HEK293 (cell line): ENCODE measurements at regions not wholly inside any gene's neighbourhood (a gene's known extent, or its start where the extent isn't known, plus 50 kb on each side); places are given as distances from the start of the nearest gene placed in this dataset.

Experiments
- CTCF ChIA-PET: fragments of 350-600 bp; formaldehyde crosslinking; extraction: SDS; loops from one replicate; lab custom pipeline; 2021; ENCODE audit warnings: antibody characterized with exemption; lab: Yijun Ruan, JAX
- POLR2A ChIA-PET: fragments of 300-600 bp; formaldehyde crosslinking; extraction: SDS; loops from one replicate; lab custom pipeline; 2020; ENCODE audit warnings: antibody characterized with exemption, inconsistent platforms; lab: Yijun Ruan, JAX
- H3K27ac ChIP-seq: fragments of 200-500 bp; sonication (Bioruptor generic); 2 replicates; pipeline ENCODE4 v1.5.1; 2014; ENCODE audit warnings: low read depth, low read length, control low read depth, inconsistent platforms; ENCODE audit errors: extremely low read depth
- H3K36me3 ChIP-seq, 2 experiments: fragments of 200-500 bp in 1 of 2; sonication (Bioruptor generic) in 1 of 2; 1 replicate in 1 of 2; 2 replicates in 1 of 2; pipeline ENCODE4 v1.5.1; 2014 to 2017; ENCODE audit warnings: inconsistent platforms in 2 of 2, low read length in 2 of 2; ENCODE audit not compliant: control insufficient read depth in 2 of 2, insufficient read depth in 1 of 2
- H3K4me1 ChIP-seq: fragments of 200-500 bp; sonication (Bioruptor generic); 2 replicates; pipeline ENCODE4 v1.5.1; 2014; ENCODE audit warnings: mild to moderate bottlenecking, low read length, inconsistent platforms; ENCODE audit not compliant: control insufficient read depth, insufficient read depth
- H3K4me3 ChIP-seq: 2 replicates; pipeline ENCODE4 v1.5.1; 2011; ENCODE audit warnings: low read depth, mild to moderate bottlenecking, control low read depth, low read length, moderate library complexity
- H3K9me3 ChIP-seq: fragments of 200-500 bp; sonication (Bioruptor generic); 2 replicates; pipeline ENCODE4 v1.5.1; 2014; ENCODE audit warnings: low read depth, low read length, inconsistent platforms; ENCODE audit not compliant: control insufficient read depth, insufficient read depth
- AEBP2 ChIP-seq: fragments of 450-650 bp; formaldehyde crosslinking; IDR thresholded peaks from 2 replicates; pipeline ENCODE4 v1.5.1; 2016; ENCODE audit warnings: missing biosample characterization, missing genetic modification characterization, borderline replicate concordance
- KLF10 ChIP-seq: fragments of 450-650 bp; IDR thresholded peaks from 2 replicates; pipeline ENCODE4 v1.5.1; 2018; ENCODE audit warnings: missing biosample characterization, mild to moderate bottlenecking, missing genetic modification characterization
- MYNN ChIP-seq: fragments of 450-650 bp; formaldehyde crosslinking; IDR thresholded peaks from 2 replicates; pipeline ENCODE4 v1.5.1; 2016; ENCODE audit warnings: missing biosample characterization, missing genetic modification characterization, borderline replicate concordance
- PRDM1 ChIP-seq: fragments of 450-650 bp; formaldehyde crosslinking; IDR thresholded peaks from 2 replicates; pipeline ENCODE4; 2016; ENCODE audit warnings: missing biosample characterization, missing genetic modification characterization
- RBAK ChIP-seq: fragments of 450-650 bp; formaldehyde crosslinking; IDR thresholded peaks from 2 replicates; pipeline ENCODE4 v1.5.1; 2016; ENCODE audit warnings: missing biosample characterization, missing genetic modification characterization
- SP3 ChIP-seq: fragments of 450-650 bp; formaldehyde crosslinking; IDR thresholded peaks from 2 replicates; pipeline ENCODE4 v1.5.1; 2016; ENCODE audit warnings: missing biosample characterization, missing genetic modification characterization
- ZBTB1 ChIP-seq: fragments of 450-650 bp; formaldehyde crosslinking; IDR thresholded peaks from 2 replicates; pipeline ENCODE4 v1.5.1; 2016; ENCODE audit warnings: missing biosample characterization, missing genetic modification characterization
- ZFHX2 ChIP-seq: fragments of 450-650 bp; formaldehyde crosslinking; conservative IDR thresholded peaks from 2 replicates; pipeline ENCODE4 v1.5.1; 2016; ENCODE audit warnings: missing biosample characterization, missing genetic modification characterization
- ZIC2 ChIP-seq: fragments of 450-650 bp; formaldehyde crosslinking; IDR thresholded peaks from 2 replicates; pipeline ENCODE4 v1.5.1; 2016; ENCODE audit warnings: missing biosample characterization, missing genetic modification characterization
- ZNF211 ChIP-seq: fragments of 450-650 bp; formaldehyde crosslinking; IDR thresholded peaks from 2 replicates; pipeline ENCODE4 v1.5.1; 2016; ENCODE audit warnings: low read depth, missing biosample characterization, missing genetic modification characterization
- ZNF23 ChIP-seq: fragments of 450-650 bp; formaldehyde crosslinking; IDR thresholded peaks from 2 replicates; pipeline ENCODE4 v1.5.1; 2016; ENCODE audit warnings: missing biosample characterization, missing genetic modification characterization, borderline replicate concordance
- ZNF280C ChIP-seq: fragments of 450-650 bp; formaldehyde crosslinking; IDR thresholded peaks from 2 replicates; pipeline ENCODE4 v1.5.1; 2016; ENCODE audit warnings: missing biosample characterization, missing genetic modification characterization
- ZNF354C ChIP-seq: fragments of 450-650 bp; formaldehyde crosslinking; IDR thresholded peaks from 2 replicates; pipeline ENCODE4 v1.5.1; 2016; ENCODE audit warnings: missing biosample characterization, missing genetic modification characterization, low read depth, borderline replicate concordance
- ZNF366 ChIP-seq: fragments of 450-650 bp; formaldehyde crosslinking; conservative IDR thresholded peaks from 2 replicates; pipeline ENCODE4 v1.5.1; 2016; ENCODE audit warnings: missing biosample characterization, missing genetic modification characterization
- ZNF391 ChIP-seq: fragments of 450-650 bp; formaldehyde crosslinking; IDR thresholded peaks from 2 replicates; pipeline ENCODE4 v1.5.1; 2016; ENCODE audit warnings: low read depth, missing biosample characterization, missing genetic modification characterization, borderline replicate concordance
- ZNF426 ChIP-seq: fragments of 450-650 bp; formaldehyde crosslinking; IDR thresholded peaks from 2 replicates; pipeline ENCODE4 v1.5.1; 2017; ENCODE audit warnings: missing biosample characterization, missing genetic modification characterization, mild to moderate bottlenecking, inconsistent platforms, moderate library complexity
- ZNF501 ChIP-seq: fragments of 450-650 bp; formaldehyde crosslinking; IDR thresholded peaks from 2 replicates; pipeline ENCODE4 v1.5.1; 2016; ENCODE audit warnings: missing biosample characterization, missing genetic modification characterization
- ZNF530 ChIP-seq: fragments of 450-650 bp; formaldehyde crosslinking; IDR thresholded peaks from 2 replicates; pipeline ENCODE4 v1.5.1; 2016; ENCODE audit warnings: low read depth, missing biosample characterization, missing genetic modification characterization
- ZNF660 ChIP-seq: fragments of 450-650 bp; IDR thresholded peaks from 2 replicates; pipeline ENCODE4 v1.5.1; 2018; ENCODE audit warnings: missing biosample characterization, mild to moderate bottlenecking, missing genetic modification characterization
- ZNF747 ChIP-seq: fragments of 450-650 bp; formaldehyde crosslinking; IDR thresholded peaks from 2 replicates; pipeline ENCODE4 v1.5.1; 2016; ENCODE audit warnings: missing biosample characterization, missing genetic modification characterization
- TF ChIP-seq, protein P1 (sequence below): fragments of 450-650 bp; formaldehyde crosslinking; IDR thresholded peaks from 2 replicates; pipeline ENCODE4 v1.5.1; 2016; ENCODE audit warnings: missing biosample characterization, missing genetic modification characterization
- TF ChIP-seq, protein P2 (sequence below): fragments of 450-650 bp; formaldehyde crosslinking; IDR thresholded peaks from 2 replicates; pipeline ENCODE4 v1.5.1; 2016; ENCODE audit warnings: missing biosample characterization, missing genetic modification characterization
- TF ChIP-seq, protein P3 (sequence below): fragments of 450-650 bp; formaldehyde crosslinking; IDR thresholded peaks from 2 replicates; pipeline ENCODE4 v1.5.1; 2016; ENCODE audit warnings: missing biosample characterization, missing genetic modification characterization

DNA sequence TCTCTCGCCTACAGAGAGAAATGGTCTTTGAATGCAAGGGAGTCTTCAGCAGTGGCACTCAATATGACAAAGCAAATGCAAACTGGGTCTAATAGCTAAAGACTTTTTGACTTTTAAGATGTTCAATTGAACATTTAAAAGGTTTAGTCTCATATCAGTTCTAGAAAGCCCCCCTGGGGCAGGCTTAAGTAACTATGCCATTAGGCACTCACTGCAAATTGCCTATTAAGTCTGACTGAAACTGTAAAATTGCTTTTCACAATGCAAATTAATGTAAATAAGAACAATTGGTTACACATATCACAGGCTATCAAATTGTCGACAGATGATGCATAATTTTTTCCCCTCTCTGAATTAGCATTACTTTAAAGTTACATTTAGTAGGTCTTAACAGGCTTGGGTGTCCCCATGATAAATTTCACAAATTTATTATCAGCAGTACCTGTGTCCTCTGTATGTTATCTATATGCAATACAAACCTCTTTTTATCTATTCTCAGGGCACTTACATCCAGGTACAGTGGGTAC is 329.1 kb downstream of the LRRIQ3 start:
- no peak for TF ChIP-seq SP3 (tag by site-specific recombination)
- Histone ChIP-seq H3K9me3 (no peaks in the 10 kb centered on the region), H3K4me3 (no peak overlapping the region), H3K36me3 (no peaks in the 10 kb centered on the region), H3K4me1 (no peaks in the 10 kb centered on the region), H3K27ac (no peak overlapping the region)
- ChIA-PET POLR2A (no interaction called here), CTCF (no interaction called here)

DNA sequence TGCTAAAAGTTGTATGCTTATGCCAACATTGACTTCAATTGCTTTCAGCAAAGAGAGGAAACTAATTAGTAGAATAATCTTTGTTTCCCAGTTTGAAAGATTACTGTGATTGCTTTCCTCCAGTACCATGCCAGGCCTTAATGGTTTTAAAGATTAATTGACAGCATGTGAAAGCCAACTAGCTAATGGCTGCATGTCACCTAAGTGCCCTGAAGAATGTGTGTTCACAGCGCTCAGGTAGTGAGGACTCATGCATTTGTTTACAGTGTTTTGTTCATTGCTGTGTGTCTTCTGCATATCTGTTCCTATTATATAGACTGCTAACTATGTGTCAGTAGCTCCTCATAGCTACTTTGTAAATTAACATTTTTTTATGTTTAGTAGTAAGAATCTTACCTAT is 335.6 kb downstream of the LRRIQ3 start:
- Histone ChIP-seq H3K9me3 (no peaks in the 10 kb centered on the region), H3K4me1 (no peaks in the 10 kb centered on the region), H3K36me3 (no peaks in the 10 kb centered on the region), H3K4me3 (no peak overlapping the region), H3K27ac (no peak overlapping the region)
- ChIA-PET CTCF (no interaction called here), POLR2A (no interaction called here)
- TF ChIP-seq ZNF426 (no peak), ZNF501 (tag by site-specific recombination) (no peak), ZBTB1 (tag by site-specific recombination) (no peak), ZNF211 (tag by site-specific recombination) (no peak), PRDM1 (tag by site-specific recombination) (no peak), ZNF366 (tag by site-specific recombination) (no peak), ZNF660 (no peak), ZNF354C (tag by site-specific recombination) (no peak)
- TF ChIP-seq, protein P1, sequence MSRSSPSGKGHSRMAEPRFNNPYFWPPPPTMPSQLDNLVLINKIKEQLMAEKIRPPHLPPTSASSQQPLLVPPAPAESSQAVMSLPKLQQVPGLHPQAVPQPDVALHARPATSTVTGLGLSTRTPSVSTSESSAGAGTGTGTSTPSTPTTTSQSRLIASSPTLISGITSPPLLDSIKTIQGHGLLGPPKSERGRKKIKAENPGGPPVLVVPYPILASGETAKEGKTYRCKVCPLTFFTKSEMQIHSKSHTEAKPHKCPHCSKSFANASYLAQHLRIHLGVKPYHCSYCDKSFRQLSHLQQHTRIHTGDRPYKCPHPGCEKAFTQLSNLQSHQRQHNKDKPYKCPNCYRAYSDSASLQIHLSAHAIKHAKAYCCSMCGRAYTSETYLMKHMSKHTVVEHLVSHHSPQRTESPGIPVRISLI (tag by site-specific recombination), result no peak
- TF ChIP-seq, protein P2, sequence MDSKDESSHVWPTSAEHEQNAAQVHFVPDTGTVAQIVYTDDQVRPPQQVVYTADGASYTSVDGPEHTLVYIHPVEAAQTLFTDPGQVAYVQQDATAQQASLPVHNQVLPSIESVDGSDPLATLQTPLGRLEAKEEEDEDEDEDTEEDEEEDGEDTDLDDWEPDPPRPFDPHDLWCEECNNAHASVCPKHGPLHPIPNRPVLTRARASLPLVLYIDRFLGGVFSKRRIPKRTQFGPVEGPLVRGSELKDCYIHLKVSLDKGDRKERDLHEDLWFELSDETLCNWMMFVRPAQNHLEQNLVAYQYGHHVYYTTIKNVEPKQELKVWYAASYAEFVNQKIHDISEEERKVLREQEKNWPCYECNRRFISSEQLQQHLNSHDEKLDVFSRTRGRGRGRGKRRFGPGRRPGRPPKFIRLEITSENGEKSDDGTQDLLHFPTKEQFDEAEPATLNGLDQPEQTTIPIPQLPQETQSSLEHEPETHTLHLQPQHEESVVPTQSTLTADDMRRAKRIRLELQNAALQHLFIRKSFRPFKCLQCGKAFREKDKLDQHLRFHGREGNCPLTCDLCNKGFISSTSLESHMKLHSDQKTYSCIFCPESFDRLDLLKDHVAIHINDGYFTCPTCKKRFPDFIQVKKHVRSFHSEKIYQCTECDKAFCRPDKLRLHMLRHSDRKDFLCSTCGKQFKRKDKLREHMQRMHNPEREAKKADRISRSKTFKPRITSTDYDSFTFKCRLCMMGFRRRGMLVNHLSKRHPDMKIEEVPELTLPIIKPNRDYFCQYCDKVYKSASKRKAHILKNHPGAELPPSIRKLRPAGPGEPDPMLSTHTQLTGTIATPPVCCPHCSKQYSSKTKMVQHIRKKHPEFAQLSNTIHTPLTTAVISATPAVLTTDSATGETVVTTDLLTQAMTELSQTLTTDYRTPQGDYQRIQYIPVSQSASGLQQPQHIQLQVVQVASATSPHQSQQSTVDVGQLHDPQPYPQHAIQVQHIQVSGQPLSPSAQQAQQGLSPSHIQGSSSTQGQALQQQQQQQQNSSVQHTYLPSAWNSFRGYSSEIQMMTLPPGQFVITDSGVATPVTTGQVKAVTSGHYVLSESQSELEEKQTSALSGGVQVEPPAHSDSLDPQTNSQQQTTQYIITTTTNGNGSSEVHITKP (tag by site-specific recombination), result no peak

- H3K4me3 ChIP-seq, result no peak overlapping the region
- CTCF ChIA-PET, result no interaction called here
- no peak overlapping the region for H3K27ac ChIP-seq
- TF ChIP-seq, protein P3, sequence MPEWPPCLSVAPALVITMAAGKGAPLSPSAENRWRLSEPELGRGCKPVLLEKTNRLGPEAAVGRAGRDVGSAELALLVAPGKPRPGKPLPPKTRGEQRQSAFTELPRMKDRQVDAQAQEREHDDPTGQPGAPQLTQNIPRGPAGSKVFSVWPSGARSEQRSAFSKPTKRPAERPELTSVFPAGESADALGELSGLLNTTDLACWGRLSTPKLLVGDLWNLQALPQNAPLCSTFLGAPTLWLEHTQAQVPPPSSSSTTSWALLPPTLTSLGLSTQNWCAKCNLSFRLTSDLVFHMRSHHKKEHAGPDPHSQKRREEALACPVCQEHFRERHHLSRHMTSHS (tag by site-specific recombination), result no peak
- TF ChIP-seq MYNN (tag by site-specific recombination) (no peak), ZNF280C (tag by site-specific recombination) (no peak), ZNF747 (tag by site-specific recombination) (no peak), ZFHX2 (tag by site-specific recombination) (no peak), ZNF530 (no peak), AEBP2 (no peak), ZNF23 (no peak), KLF10 (no peak), ZNF391 (tag by site-specific recombination) (no peak), ZIC2 (tag by site-specific recombination) (no peak), ZNF501 (tag by site-specific recombination) (no peak), RBAK (tag by site-specific recombination) (no peak)
These were observed 337.5 kb downstream of the LRRIQ3 start for GRCh38 chr1:73860421-73860950.

More at GRCh38 chr1:73860421-73860950, 337.5 kb downstream of the LRRIQ3 start:
- POLR2A ChIA-PET, result no interaction called here
- Histone ChIP-seq H3K9me3 (no peaks in the 10 kb centered on the region), H3K4me1 (no peaks in the 10 kb centered on the region), H3K36me3 (no peaks in the 10 kb centered on the region)
